SIG-M5 treated with dmso at 0.1 percent for 504 hours (cell line): ENCODE measurements at regions not wholly inside any gene's neighbourhood (a gene's known extent, or its start where the extent isn't known, plus 50 kb on each side); places are given as distances from the start of the nearest gene placed in this dataset.

Source experiments
- DNase-seq: peaks from one replicate; lab custom pipeline; 2025; ENCODE audit not compliant: unreplicated experiment; lab: John Stamatoyannopoulos, UW

DNA sequence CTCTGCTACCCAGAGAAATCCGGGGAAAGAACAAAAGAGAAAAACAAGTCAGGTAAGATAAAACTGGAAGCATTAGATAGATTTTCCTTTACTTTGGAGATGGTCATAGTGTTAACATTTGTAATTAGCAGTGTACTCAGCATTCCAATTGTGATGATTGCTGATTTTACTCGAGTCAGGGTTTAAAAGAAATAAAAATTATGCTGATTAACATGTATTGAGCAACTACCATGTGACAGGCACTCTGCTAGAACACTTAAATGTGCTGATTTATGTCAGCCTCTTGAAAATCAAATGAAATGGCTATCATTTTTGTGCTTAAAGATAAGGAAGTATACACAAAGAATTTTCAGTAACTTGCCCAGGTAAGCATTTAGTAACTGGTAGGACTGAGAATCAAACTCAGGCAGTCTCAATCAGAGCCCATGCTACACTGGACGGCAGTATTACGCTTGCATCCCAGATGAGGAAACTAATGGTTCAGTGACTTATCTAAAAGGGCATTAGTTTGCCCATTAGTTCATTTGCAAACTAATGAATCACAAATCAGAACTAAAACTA is 735.1 kb upstream of the SORCS1 start:
- no peak for DNase-seq

DNA sequence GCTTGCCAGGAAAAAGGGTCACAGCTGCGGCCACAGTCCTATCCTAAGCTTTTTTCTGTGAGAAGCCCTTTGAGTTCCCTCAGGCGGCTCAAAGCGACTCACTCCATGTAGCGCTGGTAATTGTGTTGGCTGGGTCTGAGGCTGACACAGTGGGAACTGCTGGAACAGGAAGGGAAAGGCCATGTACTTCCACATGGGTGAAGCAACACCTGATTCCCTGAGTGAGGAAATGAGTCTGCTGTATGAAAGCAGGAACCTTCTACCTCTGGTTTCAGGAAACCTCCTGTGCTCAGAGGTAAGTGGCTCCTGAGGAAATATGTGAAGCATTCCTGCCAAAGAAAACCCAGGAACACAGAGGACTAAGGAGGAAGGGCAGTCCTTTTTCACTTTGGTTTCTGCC is 734.6 kb upstream of the SORCS1 start:
- no peak for DNase-seq

DNA sequence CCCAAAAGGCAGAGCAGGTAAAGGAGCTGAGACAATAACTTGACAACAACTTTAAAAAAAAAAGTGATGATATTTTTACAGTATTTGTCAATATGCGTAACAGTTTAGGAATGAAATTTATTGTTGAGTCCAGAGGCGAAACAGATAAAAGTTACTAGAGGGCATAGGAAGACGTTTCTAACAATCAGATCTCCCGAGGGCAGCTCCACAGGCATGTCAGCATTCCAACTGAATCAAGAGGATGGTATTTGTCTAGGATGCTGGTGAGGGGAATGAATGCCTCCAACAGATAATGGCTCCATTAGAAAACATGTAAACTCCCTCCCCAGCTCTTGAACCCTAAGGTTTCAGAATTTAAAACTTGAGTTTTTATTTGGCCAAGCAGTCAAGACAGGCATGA is 733.9 kb upstream of the SORCS1 start:
- DNase-seq: no peak

DNA sequence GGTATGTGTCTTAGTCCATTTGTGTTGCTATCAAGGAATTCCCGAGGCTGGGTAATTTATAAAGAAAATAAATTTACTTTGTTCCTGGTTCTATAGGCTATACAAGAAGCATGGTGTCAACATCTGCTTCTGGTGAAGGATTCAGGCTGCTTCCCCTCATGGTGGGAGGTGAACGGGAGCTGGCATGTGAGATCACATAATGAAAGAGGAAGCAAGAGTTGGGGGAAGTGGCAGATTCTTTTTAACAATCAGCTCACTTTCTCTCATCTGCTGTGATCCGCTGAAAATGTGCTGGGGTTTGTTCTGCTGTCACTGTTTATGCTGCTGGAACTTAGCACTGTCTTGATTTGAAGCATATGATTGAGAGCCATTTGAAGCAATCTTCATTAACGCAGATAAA is 730.0 kb upstream of the SORCS1 start:
- peak; percentile 23 for DNase-seq

DNA sequence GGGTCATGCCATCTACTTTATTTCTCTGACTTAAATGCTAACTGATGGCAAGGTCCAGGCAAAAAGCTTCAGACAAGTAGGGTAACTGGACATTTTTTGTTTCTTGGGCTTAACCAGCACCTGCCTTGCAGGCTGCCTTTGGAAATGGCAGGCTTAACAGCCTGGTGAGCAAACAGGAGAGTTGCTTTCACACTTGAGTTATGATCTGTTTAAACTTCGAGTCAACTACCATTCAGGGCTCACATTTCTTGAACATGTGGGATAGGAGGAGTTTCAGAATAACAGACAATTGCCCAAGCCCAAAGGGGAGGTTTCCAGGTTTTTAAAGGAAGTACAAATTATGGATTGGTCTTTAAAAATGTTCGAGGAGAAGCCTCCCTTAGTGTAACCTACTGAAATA is 724.6 kb upstream of the SORCS1 start:
- no peak for DNase-seq

DNA sequence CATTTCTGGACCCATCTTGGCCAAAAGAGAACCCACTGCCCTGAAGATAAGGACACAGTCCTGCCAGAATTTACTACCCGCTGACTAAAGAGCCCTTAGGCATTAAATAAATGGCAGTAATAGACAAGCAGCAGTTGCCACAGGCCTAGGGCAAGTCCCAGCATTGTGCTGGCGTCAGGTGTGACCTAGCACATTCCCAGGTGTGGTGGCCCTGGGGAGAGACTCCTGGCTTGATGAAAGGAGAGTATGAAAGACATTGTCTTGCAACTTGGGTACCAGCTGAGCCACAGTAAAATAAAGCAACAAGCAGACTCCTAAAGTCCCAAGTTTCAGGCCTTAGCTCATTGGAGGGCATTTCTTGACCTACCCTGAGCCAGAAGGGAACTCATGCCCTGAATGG is 715.7 kb upstream of the SORCS1 start:
- DNase-seq: no peak

DNA sequence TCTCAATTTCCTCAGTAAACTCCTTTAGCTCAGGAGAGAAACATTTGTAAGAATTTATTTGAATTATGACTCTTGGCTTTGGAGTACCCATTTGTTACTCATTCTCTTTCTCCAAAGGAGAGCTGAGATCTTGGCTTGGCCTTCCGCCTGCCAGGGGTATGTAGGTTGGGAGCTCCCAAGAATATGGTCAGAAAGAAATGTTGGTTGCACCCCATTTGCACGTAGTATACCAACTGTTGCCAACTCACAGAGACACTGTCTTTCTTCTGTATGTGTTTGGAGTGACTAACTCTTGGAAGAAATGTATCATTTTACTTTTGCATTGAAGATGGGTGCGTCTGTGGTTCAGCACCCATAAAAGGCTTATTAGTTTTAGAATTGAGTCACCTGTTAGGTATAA is 708.5 kb upstream of the SORCS1 start:
- no peak for DNase-seq

DNA sequence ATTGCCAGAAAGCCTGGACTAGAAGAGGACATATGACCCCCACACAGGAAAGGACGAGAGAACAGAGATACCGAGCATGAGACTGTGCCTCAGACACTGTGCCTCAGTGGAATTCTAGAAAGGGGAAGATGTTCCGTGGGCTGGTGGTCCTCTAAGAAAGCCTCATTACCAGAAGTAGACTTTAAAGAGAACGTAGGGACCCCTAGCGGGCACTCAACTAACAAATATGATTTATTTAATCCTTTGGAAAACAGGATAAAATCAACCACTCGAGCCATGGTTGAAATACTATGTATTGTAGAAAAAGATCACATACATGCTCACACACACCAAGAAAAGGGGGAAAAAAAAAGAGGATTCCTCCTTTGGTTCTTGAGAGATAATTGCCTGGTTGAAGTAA is 701.2 kb upstream of the SORCS1 start:
- DNase-seq: peak; percentile 11

DNA sequence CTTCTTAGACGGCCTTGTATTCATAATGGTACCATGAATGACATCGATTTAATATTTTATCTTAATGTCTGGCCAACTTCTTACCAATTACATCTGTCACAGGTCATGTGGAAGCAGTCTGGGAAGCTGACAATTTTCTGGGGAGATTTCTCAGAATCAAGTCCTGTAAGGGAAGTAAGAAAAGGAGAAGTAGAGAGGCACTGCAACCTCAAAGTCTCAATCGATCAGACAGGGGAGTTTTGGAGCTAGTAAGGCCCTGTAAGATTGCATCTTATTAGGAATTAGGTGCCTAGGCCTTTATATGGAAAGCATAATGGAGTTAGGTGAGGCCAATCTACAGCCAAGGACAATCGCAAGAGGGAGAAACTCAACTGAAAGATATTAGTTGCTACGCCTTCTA is 694.6 kb upstream of the SORCS1 start:
- DNase-seq: peak; percentile 7

DNA sequence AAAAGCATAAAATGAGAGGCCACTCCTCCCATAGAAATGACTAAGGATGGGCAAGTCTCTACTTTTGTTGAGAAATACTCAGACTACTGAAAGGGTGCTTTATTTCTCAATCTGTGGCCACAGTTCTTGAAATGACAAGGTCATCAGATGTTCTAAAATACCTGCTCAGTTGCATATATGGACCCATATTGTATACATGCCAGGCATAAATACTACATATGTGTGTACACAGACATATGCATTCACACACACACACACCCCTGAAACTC is 691.5 kb upstream of the SORCS1 start:
- DNase-seq: no peak

DNA sequence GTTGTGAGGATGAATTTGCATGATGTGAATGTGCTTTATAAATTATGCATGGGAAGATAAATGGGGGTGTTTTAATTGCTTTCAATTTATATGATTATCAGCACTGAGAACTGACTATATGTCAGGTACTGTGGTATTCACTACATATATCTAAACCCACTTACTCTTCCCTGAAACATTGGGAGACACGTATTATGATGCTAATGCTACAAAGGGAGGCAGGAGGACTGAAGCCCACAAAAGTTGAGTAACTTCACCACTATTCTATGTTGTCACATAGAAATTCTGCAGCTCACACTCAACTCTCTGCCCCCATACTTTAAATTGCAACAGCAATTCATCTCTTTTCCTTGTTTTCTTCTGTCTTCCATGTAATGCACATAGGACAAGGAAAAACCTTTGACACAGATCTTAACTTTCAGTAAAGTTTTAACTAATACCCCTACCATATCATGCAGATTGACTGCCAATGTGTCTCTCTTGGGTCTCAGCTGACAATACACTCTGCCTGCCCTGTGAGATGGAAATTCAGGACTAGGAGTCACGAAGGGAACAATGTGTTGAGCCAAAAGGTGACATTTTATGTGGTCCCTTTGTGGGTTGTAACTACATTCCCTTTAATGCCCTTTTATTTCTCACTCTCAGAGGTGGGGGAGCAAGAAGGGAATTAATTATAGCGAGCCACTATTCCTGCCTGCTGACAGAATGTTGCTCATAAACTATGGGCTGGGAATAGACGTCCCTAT is 691.0 kb upstream of the SORCS1 start:
- DNase-seq: no peak

DNA sequence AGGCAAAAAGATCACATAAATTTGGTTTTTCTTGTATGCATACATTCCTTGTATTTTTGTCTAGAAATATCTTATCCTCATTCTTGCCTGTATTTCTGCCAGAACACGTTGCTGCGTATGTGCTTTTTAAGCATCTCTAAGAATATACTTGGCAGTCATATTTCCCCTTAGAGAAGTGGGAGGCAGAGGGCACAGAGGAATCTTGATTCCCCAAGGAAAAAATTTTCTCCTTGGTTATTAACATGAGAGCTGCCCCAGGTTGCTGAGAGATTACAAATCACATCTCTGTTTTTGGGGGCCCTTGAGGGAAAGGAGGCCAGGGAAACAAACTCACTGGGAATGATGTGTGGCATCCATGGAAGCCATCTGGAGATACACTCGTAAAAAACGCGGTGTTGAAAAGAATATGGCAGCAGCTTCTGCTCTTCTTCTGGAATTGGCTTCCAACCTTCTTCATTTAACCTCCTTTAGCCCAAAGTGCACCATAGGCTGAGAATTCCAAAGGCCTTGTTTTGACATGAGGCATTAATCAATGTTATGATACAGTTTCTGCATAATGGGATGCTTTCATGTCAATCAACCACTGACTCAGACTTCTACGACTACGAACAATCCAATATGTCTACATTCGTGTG is 684.3 kb upstream of the SORCS1 start:
- no peak for DNase-seq

DNA sequence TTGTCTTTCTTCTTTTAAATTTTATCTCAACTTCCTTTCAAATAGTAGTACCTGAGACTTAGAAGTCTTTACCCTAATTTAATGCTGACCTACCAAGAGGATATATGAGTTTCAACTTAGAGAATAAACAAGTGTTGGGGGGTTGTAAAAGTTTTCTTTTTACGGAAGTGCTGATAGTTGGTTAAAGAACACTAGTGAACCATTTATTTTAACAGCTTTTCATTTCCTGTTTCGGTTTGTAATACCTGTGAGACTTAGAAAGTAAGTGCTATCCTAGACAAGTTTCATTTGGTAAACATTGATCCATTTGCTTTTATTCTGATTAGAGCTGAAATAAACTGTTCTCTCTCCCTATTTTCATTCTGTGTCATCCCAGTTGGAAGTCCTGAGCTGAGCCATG is 683.1 kb upstream of the SORCS1 start:
- DNase-seq: no peak

DNA sequence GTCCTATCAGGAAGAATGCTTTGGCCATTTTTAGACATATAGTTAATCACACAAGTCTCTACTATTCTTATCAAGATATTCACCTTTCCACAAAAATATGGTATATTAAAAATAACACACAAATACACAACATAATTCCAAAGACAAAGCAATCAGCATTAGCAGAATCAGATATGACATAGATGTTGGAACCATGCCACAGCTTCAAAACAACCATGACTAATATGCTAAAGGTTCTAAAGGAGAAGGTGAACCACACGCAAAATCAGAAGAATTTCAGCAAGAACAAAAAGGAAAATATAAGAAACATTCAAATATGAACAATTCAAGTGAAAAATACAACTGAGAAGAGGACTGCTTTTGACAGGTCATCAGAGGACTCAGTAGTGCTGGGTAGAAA is 670.2 kb upstream of the SORCS1 start:
- no peak for DNase-seq

DNA sequence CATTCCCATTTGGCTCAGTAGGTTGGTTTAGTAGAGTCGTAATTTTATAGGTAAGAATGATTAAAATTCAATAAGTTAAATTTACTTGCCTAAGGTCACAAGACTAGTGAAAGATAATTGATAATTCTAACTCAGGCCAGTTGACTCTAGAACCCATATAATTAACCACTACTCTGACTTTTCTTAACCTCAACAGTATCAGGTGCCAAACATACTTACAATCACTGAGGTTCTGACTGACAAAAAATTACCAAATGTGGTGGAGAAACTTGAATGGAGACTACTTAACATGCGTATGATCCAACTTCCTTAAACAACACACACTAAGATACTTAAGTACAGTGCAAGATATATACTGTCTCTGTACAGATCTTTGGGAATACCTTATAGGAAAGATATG is 667.3 kb upstream of the SORCS1 start:
- DNase-seq: no peak

DNA sequence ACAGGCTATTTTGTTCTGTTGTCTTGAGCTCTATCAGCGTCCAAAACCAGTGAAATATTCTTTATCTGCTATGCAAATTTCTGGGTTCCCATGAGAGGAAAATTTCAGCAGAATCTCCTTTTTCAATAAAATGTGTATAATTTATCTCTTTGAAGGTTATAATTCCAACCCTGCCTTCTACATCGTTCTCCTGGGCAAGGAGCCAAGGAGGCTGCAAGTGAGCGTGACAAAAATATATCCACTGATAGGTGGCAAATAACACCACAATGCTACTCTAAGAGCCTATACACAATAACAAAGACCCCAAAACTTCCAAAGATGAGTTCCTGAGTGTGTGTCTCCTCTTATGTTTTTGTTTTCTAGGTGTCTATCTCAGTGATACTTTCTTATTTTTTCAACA is 664.7 kb upstream of the SORCS1 start:
- DNase-seq: no peak

DNA sequence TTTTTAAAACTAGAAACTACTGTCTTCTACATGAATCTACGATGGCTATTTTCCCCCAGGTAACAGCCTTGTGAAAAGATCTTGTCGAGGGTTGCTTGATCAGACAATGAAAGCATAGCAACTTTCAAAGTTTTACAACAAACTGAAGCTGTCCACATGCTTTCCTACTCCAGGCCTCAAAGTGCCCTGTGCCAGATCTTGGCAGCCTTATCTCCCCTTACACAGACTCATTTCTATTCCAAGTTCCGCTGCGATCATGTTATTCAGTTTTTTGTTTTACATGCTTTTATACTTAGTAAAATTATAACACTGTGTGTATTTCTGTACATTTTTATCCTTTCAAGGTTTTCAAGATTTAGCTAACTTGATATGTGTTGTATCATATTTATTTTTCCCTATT is 661.7 kb upstream of the SORCS1 start:
- DNase-seq: no peak

DNA sequence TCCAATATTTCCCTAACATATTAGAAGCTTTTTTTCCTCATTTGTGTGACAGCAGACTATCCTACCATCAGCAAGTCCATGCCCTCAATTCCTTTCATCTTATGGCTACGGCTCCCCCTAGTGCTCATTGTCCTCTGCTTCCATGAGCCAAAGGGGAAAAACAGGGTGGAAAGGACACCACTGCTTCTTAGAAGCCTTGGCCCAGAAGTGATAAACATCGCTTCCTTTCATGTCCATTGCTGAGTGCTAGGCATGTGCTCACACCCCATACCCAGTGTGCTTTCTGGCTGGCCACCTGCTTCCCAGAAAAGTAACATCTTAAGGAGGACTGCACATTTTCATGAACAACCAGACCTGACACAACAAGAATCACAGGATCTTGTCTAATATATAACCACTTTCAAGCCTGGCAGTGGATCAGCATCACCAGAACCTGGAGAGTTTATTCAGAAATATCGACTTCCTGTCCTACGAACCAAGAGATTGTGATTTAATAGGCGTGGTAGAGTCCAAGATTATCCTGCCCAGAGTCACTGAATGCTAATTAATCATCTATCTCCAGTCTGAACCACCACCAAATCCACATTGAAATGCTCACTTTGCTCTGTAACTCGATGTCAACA is 650.5 kb upstream of the SORCS1 start:
- peak; percentile 44 for DNase-seq

DNA sequence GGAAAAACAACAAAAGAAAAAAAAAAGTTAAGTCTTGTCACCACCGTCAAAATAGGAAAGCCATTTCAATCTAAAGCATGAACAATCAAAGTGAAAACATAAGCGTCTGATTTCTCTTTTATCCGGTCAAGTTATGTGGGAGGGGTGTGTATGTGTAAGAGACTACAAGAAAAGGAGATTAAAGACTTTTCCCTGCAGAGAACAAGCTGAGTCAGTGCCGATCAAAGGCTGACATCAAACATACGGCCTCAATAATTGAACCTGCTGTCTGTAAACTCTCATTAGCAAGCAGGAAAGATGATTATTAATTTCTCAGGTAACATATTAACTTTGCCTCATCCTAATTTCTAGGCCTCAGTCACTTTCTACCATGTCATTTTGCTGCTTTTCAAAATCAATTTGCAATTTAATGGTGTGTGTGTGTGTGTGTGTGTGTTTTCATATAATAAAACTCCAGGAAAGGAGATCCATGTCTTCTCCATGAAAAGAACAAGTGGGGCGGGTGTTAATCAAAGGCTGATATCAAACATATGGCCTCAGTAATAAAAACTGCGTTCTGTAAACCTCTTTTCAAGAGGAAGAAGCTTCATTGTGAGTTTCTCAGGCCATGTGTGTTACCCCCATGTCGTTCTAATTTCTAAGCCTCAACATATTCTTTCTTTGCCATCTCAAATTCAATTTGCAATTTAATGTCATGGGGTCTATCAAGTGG is 649.1 kb upstream of the SORCS1 start:
- no peak for DNase-seq

DNA sequence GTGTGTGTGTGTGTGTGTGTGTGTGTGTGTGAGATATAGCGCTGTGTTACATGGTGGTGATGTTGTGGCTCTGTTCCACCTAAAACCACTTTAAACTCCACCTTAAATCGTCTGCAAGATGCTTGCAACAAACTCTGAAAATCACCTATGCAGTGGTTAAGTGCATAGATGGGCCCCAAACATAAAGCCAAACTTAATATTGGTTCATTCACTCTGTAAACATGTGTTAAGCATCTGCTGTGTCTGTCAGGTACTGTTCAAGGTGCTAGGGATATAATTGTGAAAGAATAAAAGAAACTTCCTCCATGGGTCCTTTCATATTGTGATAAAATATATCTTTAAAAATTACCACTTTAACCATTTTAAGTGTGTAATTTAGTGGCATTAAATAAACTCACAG is 645.4 kb upstream of the SORCS1 start:
- DNase-seq: no peak

DNA sequence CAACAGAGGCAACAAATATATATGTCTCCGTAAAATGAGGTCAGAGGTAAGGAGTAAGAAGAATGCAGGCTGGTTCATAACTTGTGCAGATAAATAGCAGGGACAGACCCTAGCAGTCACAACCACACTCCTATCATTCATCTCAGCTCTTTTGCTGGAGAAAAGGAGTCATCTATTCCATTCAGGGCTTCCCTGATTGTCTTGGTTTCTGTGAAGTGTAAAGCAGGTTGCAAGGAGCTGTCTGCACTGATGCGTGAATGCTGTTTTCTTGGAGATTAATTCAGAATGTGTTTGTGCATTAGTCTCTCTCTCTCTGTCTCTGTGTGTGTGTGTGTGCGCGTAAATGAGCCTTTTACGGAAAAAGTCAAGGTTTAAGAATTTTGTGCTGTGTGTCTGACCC is 643.3 kb upstream of the SORCS1 start:
- no peak for DNase-seq

DNA sequence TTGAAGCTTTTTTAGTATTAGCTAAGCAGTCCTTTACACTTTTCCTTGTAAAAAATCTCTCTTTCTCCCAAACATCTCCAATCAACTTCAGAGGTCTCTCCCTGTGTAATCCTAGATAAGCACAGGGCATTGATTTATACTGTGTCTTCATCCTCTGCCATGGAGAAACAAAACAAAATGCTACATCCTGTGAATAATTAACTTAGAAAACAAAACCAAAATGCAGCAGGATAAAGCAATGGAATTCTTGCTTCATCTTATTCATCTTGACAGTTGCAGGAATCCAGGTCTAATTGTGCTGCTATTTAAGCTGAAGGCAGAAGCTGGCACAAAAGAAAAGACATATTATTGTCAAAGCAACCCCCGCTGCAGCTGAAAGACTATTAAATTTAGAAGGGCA is 641.5 kb upstream of the SORCS1 start:
- no peak for DNase-seq
